HCT116 (cell line): ENCODE measurements at regions not wholly inside any gene's neighbourhood (a gene's known extent, or its start where the extent isn't known, plus 50 kb on each side); places are given as distances from the start of the nearest gene placed in this dataset.

Experiments
- ATF3 ChIP-seq: IDR thresholded peaks from 2 replicates; pipeline ENCODE4 v1.6.1; 2012
- CTCF ChIP-seq, 3 experiments: fragments of 200-600 bp in 1 of 3; sonication (generic) in 1 of 3; IDR thresholded peaks in 2 of 3; conservative IDR thresholded peaks in 1 of 3; 2 replicates each; pipeline ENCODE4 v1.5.1; 2012 to 2017; ENCODE audit warnings: low read depth in 2 of 3, low read length in 2 of 3, antibody characterized with exemption in 1 of 3, borderline replicate concordance in 1 of 3, control low read depth in 1 of 3, mild to moderate bottlenecking in 1 of 3, mixed read lengths in 1 of 3, mixed run types in 1 of 3, moderate library complexity in 1 of 3; ENCODE audit not compliant: insufficient read depth in 1 of 3
- POLR2A ChIP-seq: IDR thresholded peaks from 2 replicates; pipeline ENCODE4 v1.7.0; 2011; ENCODE audit warnings: borderline replicate concordance; ENCODE audit not compliant: insufficient read depth, insufficient read length; ENCODE audit errors: extremely low read depth
- POLR2AphosphoS5 ChIP-seq: IDR thresholded peaks from 2 replicates; pipeline ENCODE4 v1.6.1; 2011; ENCODE audit warnings: mild to moderate bottlenecking, low read depth, low read length, moderate library complexity
- YY1 ChIP-seq: IDR thresholded peaks from 2 replicates; pipeline ENCODE4 v1.6.1; 2011; ENCODE audit warnings: low read length, low read depth, moderate library complexity, mild to moderate bottlenecking; ENCODE audit not compliant: insufficient replicate concordance; ENCODE audit errors: extremely low read depth

GRCh38 chr7:41540601-41541000 is 162.3 kb downstream of the INHBA start:
- TF ChIP-seq POLR2A = no peak
- no peak for TF ChIP-seq YY1
- TF ChIP-seq CTCF (IDR thresholded peaks at IDR 0.05 in 2 of 3, conservative IDR thresholded peaks at IDR 0.05 in 1 of 3; ENCODE audit: borderline replicate concordance in 1 of 3, insufficient read depth in 1 of 3, low read depth in 2 of 3, low read length in 2 of 3) = no peak
- TF ChIP-seq POLR2AphosphoS5 = no peak
- TF ChIP-seq ATF3 = no peak
